Smooth muscle cell of the brain vasculature (primary cell): ENCODE measurements at regions not wholly inside any gene's neighbourhood (a gene's known extent, or its start where the extent isn't known, plus 50 kb on each side); places are given as distances from the start of the nearest gene placed in this dataset.

Experiments
- DNase-seq: peaks from one replicate; pipeline ENCODE4 v3.0.0-alpha.2; 2012; ENCODE audit warnings: low read depth, low spot score

DNA sequence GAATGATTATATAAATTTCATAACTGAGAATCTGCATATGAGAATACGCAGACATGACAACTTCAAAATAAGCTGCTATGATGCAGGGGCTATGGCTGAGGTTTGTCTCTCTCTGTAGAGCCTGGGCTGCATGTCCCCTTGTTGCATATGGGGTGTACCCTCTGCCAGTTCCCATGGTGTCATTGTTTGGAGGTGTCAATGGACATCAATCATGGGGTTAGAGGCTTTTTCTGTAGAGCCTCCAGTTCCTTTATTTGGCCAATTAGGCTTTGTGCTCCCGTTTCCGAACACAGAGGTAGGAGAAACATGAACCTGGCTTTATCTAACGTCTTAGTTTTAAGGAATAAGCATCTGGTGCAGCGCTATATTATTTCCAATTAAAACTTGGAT, 77.3 kb upstream of the RARB start:
- no peak for DNase-seq

DNA sequence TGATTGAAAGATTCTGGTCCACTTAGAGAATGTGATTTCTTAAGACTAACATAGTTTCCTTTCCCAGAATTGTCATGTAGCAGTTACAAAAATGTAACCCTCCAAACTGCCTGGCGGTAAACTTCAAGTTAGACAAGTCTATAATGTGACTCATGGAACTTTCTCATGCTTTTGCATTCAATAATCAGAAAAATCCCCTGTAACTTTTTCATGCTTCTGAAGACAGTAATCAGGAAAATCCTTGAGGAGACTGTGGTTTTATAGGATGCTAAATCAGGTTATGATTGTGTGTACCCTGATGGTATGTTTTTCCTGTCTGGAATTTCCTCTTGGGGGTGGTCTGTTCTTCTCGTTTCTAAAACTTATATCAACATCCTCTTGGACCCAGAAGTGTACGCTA, 74.0 kb upstream of the RARB start:
- DNase-seq = no peak

DNA sequence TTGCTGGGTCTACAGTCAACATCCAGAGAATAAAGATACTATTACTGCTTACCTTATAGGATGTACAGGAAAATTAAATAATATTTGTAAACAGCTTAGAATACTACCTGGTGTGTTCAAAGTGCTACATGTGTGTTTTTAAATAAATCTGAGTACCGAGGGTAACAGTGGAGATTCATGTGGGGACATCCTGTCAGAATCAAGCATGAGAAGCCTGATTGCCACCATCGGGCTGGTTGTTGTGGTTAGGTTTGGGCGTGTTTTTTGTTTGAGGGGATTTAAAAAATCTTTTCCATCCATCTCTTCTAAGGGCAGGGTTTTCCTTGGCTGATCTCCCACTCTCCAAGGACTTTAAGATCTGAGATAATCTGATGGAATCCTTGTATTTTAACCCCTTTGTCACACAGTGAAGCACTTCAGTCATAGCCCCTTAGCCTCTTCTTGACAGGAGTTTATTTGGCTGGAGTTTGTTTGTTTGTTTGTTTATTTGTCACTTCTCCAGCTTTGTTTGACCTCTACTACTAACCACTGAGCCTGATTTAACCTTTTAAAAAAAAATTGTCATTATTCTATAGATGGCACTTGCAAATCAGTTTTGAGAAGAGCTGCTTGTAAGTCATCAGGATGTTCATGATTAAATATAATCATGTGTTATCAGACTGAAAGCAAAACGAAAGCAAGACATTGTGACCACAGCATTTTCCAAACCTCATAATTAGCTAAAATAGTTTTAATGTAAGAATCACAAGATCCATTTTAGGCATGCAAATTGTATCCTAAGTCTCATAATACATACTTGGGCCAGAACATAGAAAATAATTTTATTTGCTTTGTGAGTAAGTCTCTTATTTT, 72.8 kb upstream of the RARB start:
- no peak for DNase-seq

DNA sequence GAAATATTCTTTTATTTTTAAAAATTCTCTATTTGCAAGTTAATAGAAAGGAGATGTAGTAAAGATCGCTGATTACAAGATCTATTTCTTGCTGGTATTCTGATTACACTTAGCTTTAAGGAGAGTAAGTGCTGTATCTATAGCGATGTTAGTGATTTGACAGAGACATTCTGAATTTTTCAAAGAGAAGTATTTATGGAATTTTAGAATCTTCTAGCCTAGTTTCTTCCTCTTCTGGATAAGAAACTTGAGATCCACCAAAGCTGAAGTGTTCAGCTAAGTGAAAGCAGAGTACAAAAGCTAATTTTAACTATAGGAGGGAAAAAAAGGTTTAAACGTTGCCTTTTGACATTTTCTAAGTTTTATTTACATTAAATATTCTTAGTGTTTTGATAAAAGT, 72.1 kb upstream of the RARB start:
- DNase-seq = no peak

DNA sequence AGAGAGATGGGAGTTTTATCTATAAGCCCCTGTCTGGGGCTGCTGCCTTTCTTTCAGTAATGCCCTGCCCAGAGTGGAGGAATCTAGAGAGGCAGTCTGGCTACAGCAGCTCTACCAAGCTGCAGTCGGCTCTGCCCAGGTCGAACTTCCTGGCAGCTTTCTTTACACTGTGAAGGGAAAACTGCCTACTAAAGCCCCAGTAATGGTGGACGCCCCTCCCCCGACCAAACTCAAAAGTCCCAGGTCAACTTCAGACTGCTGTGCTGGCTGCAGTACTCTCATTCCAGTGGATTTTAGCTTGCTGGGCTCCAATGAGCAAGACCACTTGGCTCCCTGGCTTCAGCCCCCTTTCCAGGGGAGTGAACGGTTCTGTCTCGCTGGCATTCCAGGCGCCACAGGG, 65.9 kb upstream of the RARB start:
- DNase-seq = no peak

DNA sequence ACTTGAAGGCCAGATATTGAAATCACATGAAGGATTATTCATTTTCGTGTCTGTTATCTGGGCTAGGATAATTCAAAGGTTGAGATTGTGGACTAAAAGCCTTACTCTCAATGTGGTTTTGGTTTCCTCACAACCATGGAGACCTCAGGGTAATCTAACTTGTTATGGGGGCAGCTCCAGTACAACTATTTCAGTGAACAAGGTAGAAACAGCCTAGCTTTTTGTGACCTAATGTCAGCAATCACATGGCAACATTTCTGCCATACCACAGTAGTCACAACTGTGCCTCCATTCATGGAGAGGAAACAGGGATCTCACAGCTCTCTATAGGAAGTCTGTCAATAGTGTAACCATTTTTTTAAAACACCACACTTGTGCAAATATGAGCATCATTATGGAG, 62.4 kb upstream of the RARB start:
- DNase-seq = no peak

DNA sequence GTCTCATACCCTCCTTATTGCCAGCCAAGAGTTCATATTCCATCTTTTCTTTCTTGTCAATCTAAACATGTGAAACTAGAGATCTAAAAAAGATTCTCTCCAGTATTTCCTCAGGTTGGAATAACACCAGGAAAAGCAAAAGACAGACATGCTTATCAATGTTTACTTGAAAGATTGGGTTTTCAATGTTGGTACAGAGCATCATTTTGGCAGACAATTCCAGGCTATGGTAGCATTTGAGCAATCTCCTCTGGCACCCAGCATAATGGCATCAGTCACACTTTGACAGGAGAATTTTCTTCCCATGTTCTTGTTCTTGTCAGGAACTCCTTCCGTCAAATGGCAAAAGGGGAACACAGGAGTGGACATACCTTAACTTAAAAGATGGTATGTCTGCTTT, 61.0 kb upstream of the RARB start:
- no peak for DNase-seq

DNA sequence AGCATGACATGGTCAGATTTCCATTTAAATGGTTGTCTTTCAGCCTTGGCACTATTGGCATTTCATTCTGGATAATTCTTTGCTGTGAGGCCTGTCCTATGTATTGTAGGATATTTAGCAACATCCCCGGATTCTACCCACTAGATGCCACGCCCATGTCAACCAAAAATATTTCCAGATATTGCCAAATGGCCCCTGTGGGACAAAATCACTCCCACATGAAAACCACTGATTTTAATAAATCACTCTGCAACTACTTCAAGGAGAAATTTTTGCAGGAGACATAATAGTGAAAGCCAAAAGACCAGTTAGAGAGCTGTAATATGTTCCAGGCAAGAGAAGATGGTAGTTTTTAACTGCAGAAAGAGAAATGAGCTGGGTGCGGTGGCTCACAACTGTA, 55.9 kb upstream of the RARB start:
- no peak for DNase-seq

DNA sequence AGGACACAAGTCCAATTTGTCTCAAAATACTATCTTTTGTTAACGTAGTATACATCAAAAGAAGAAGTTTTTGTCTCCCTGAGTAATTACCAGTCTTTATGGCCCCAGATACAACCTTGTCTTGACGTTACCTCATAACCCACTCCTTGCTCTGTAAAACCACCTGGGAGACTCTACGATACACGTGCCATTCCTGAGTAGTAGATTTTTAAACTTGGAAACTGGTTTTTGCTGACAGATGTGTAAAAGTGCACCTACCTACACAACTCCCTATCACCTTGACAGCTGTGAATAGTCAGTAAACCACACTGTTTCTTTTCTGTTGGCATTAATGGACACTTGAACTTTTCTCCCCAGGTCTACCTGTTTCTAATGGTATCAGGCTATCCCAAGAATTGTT, 51.7 kb upstream of the RARB start:
- DNase-seq = no peak

DNA sequence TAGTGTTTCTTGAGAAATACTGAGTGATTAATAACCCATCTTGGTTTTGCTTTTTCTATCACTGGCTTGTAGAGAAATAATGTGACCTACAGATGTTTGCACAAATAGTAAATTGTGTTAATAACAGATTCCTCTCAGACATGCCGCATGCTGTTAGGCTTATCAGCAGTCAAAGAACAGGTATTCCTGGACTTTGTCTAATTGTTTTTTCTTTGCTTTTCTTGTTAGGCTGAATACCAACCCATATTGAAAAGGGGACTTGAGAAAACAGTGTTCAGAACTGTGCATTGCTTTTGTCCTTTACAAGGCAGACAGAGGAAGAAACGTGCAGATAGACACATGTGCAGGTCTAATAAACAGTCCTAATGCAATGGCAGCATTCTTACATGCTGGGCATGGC, 51.0 kb upstream of the RARB start:
- no peak for DNase-seq
